ENCODE measurements at regions not wholly inside any gene's neighbourhood (a gene's known extent, or its start where the extent isn't known, plus 50 kb on each side); places are given as distances from the start of the nearest gene placed in this dataset.

DNA sequence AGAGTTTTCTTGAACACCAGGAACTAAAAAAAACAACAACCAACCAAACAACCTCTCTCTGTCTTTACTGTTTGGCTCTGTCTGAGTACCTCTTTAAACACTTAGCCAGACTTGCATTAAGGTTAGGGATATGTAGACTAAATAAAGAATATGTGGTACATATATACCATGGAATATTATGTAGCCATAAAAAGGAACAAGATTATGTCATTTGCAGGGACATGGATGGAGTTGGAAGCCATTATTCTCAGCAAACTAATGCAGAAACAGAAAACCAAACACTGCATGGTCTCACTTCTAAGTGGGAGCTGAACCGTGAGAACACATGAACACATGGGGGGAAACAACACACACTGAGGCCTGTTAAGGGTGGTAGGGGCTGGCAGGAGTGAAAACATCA is 116.0 kb upstream of the ANTXRL start:
- H3K4me3 ChIP-seq: no peak overlapping the region
- H3F3A ChIP-seq (replicated peaks; ENCODE audit: low read depth): no peaks in the 10 kb centered on the region
- TF ChIP-seq, protein P1, sequence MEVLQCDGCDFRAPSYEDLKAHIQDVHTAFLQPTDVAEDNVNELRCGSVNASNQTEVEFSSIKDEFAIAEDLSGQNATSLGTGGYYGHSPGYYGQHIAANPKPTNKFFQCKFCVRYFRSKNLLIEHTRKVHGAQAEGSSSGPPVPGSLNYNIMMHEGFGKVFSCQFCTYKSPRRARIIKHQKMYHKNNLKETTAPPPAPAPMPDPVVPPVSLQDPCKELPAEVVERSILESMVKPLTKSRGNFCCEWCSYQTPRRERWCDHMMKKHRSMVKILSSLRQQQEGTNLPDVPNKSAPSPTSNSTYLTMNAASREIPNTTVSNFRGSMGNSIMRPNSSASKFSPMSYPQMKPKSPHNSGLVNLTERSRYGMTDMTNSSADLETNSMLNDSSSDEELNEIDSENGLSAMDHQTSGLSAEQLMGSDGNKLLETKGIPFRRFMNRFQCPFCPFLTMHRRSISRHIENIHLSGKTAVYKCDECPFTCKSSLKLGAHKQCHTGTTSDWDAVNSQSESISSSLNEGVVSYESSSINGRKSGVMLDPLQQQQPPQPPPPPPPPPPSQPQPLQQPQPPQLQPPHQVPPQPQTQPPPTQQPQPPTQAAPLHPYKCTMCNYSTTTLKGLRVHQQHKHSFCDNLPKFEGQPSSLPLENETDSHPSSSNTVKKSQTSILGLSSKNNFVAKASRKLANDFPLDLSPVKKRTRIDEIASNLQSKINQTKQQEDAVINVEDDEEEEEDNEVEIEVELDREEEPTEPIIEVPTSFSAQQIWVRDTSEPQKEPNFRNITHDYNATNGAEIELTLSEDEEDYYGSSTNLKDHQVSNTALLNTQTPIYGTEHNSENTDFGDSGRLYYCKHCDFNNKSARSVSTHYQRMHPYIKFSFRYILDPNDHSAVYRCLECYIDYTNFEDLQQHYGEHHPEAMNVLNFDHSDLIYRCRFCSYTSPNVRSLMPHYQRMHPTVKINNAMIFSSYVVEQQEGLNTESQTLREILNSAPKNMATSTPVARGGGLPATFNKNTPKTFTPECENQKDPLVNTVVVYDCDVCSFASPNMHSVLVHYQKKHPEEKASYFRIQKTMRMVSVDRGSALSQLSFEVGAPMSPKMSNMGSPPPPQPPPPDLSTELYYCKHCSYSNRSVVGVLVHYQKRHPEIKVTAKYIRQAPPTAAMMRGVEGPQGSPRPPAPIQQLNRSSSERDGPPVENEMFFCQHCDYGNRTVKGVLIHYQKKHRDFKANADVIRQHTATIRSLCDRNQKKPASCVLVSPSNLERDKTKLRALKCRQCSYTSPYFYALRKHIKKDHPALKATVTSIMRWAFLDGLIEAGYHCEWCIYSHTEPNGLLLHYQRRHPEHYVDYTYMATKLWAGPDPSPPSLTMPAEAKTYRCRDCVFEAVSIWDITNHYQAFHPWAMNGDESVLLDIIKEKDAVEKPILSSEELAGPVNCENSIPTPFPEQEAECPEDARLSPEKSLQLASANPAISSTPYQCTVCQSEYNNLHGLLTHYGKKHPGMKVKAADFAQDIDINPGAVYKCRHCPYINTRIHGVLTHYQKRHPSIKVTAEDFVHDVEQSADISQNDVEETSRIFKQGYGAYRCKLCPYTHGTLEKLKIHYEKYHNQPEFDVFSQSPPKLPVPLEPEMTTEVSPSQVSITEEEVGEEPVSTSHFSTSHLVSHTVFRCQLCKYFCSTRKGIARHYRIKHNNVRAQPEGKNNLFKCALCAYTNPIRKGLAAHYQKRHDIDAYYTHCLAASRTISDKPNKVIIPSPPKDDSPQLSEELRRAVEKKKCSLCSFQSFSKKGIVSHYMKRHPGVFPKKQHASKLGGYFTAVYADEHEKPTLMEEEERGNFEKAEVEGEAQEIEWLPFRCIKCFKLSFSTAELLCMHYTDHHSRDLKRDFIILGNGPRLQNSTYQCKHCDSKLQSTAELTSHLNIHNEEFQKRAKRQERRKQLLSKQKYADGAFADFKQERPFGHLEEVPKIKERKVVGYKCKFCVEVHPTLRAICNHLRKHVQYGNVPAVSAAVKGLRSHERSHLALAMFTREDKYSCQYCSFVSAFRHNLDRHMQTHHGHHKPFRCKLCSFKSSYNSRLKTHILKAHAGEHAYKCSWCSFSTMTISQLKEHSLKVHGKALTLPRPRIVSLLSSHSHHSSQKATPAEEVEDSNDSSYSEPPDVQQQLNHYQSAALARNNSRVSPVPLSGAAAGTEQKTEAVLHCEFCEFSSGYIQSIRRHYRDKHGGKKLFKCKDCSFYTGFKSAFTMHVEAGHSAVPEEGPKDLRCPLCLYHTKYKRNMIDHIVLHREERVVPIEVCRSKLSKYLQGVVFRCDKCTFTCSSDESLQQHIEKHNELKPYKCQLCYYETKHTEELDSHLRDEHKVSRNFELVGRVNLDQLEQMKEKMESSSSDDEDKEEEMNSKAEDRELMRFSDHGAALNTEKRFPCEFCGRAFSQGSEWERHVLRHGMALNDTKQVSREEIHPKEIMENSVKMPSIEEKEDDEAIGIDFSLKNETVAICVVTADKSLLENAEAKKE (CRISPR knock-in tag; IDR thresholded peaks at IDR 0.05): no peak
- TF ChIP-seq, protein P2, sequence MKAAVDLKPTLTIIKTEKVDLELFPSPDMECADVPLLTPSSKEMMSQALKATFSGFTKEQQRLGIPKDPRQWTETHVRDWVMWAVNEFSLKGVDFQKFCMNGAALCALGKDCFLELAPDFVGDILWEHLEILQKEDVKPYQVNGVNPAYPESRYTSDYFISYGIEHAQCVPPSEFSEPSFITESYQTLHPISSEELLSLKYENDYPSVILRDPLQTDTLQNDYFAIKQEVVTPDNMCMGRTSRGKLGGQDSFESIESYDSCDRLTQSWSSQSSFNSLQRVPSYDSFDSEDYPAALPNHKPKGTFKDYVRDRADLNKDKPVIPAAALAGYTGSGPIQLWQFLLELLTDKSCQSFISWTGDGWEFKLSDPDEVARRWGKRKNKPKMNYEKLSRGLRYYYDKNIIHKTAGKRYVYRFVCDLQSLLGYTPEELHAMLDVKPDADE (IDR thresholded peaks at IDR 0.05): no peak
- TF ChIP-seq, protein P3, sequence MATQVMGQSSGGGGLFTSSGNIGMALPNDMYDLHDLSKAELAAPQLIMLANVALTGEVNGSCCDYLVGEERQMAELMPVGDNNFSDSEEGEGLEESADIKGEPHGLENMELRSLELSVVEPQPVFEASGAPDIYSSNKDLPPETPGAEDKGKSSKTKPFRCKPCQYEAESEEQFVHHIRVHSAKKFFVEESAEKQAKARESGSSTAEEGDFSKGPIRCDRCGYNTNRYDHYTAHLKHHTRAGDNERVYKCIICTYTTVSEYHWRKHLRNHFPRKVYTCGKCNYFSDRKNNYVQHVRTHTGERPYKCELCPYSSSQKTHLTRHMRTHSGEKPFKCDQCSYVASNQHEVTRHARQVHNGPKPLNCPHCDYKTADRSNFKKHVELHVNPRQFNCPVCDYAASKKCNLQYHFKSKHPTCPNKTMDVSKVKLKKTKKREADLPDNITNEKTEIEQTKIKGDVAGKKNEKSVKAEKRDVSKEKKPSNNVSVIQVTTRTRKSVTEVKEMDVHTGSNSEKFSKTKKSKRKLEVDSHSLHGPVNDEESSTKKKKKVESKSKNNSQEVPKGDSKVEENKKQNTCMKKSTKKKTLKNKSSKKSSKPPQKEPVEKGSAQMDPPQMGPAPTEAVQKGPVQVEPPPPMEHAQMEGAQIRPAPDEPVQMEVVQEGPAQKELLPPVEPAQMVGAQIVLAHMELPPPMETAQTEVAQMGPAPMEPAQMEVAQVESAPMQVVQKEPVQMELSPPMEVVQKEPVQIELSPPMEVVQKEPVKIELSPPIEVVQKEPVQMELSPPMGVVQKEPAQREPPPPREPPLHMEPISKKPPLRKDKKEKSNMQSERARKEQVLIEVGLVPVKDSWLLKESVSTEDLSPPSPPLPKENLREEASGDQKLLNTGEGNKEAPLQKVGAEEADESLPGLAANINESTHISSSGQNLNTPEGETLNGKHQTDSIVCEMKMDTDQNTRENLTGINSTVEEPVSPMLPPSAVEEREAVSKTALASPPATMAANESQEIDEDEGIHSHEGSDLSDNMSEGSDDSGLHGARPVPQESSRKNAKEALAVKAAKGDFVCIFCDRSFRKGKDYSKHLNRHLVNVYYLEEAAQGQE (IDR thresholded peaks at IDR 0.05; ENCODE audit: unreplicated experiment): no peak
- TF ChIP-seq STAT1 (IDR thresholded peaks at IDR 0.05; ENCODE audit: unreplicated experiment): no peak
- no peak for TF ChIP-seq ZNF331 (CRISPR knock-in tag; IDR thresholded peaks at IDR 0.05; ENCODE audit: low read depth)
- no peak for TF ChIP-seq CREB1 (CRISPR knock-in tag; IDR thresholded peaks at IDR 0.05; ENCODE audit: low read depth)
- TF ChIP-seq, protein P4, sequence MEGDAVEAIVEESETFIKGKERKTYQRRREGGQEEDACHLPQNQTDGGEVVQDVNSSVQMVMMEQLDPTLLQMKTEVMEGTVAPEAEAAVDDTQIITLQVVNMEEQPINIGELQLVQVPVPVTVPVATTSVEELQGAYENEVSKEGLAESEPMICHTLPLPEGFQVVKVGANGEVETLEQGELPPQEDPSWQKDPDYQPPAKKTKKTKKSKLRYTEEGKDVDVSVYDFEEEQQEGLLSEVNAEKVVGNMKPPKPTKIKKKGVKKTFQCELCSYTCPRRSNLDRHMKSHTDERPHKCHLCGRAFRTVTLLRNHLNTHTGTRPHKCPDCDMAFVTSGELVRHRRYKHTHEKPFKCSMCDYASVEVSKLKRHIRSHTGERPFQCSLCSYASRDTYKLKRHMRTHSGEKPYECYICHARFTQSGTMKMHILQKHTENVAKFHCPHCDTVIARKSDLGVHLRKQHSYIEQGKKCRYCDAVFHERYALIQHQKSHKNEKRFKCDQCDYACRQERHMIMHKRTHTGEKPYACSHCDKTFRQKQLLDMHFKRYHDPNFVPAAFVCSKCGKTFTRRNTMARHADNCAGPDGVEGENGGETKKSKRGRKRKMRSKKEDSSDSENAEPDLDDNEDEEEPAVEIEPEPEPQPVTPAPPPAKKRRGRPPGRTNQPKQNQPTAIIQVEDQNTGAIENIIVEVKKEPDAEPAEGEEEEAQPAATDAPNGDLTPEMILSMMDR (conservative IDR thresholded peaks at IDR 0.05; ENCODE audit: low read depth in 2 of 2): no peak
- no peaks in the 10 kb centered on the region for H4K20me1 ChIP-seq (replicated peaks; ENCODE audit: insufficient read depth)
- Mint-ChIP-seq H3K36me3 (ENCODE audit: low read depth) (no peaks in the 10 kb centered on the region), H3K27ac (no peak overlapping the region), H3K4me3 (no peak overlapping the region), H3K4me1 (peaks cover 16% of the 10 kb centered on the region), H3K9me3 (no peaks in the 10 kb centered on the region), H3K27me3 (ENCODE audit: insufficient read depth, low read depth, poor library complexity) (no peaks in the 10 kb centered on the region)
- H3K27me3 ChIP-seq (ENCODE audit: insufficient read depth): no peaks in the 10 kb centered on the region
- H3K4me2 ChIP-seq: no peak overlapping the region
- no peak for DNase-seq (ENCODE audit: low spot score)
- no peaks in the 10 kb centered on the region for H3K36me3 ChIP-seq (ENCODE audit: insufficient read depth)
- no peak for ATAC-seq
- no peak overlapping the region for H3K27ac ChIP-seq (ENCODE audit: low read depth)
- no peaks in the 10 kb centered on the region for H3K79me2 ChIP-seq (replicated peaks; ENCODE audit: insufficient read depth)
- H3K9me2 ChIP-seq (ENCODE audit: insufficient read depth): no peaks in the 10 kb centered on the region
- peaks cover 13% of the 10 kb centered on the region for H3K4me1 ChIP-seq (ENCODE audit: insufficient read depth)
- no peak overlapping the region for H2AFZ ChIP-seq

Data from GM23338 (cell line).